ENCODE measurements at regions not wholly inside any gene's neighbourhood (a gene's known extent, or its start where the extent isn't known, plus 50 kb on each side); places are given as distances from the start of the nearest gene placed in this dataset.

- TF ChIP-seq TEAD4 (IDR thresholded peaks at IDR 0.05; ENCODE audit: low read depth, low read length) (no peak), RXRA (IDR thresholded peaks at IDR 0.05; ENCODE audit: insufficient read depth, low read depth, low read length) (no peak), POLR2AphosphoS5 (IDR thresholded peaks at IDR 0.05; ENCODE audit: low read depth, low read length) (no peak), POU5F1 (IDR thresholded peaks at IDR 0.05; ENCODE audit: low read depth, low read length) (no peak), RBBP5 (IDR thresholded peaks at IDR 0.05; ENCODE audit: borderline replicate concordance, low read depth, low read length) (no peak)
These were observed 740.1 kb upstream of the FANCL start (continued) for GRCh38 chr2:58981237-58981636.
